ENCODE measurements at regions not wholly inside any gene's neighbourhood (a gene's known extent, or its start where the extent isn't known, plus 50 kb on each side); places are given as distances from the start of the nearest gene placed in this dataset.

GRCh38 chr9:2363138-2363745 lies 258.3 kb upstream of the VLDLR start:
- H3K36me3 ChIP-seq (ENCODE audit: control insufficient read depth, insufficient read depth, low read length): no peaks in the 10 kb centered on the region
- no peak overlapping the region for H2AK5ac ChIP-seq (ENCODE audit: low read depth, low read length)
- no peak overlapping the region for H3K4me3 ChIP-seq (ENCODE audit: insufficient read depth, low read depth, low read length)
- H3K4me1 ChIP-seq (ENCODE audit: control insufficient read depth, insufficient read depth, low read length): no peaks in the 10 kb centered on the region
- ChIA-PET POLR2A (ENCODE audit: unreplicated experiment) (no interaction called here), CTCF (no interaction called here)
- H3K4me2 ChIP-seq (ENCODE audit: low read depth, low read length): no peak overlapping the region
- WGBS, 2 experiments (ENCODE audit: extremely low coverage in 2 of 2, insufficient read length in 1 of 2): 100% methylated on average over 1 of the region's 6 CpGs; no CpG with 5 or more reads in 1 of the 2 experiments
- no TSS peak for BruUV-seq (replicated peaks)
- dilution Hi-C loops (cut with HindIII; ENCODE audit: low sequenced_read_pairs, unreplicated experiment): no loop called here
- H4K8ac ChIP-seq (ENCODE audit: low read depth in 2 of 2, low read length in 2 of 2): no peak overlapping the region
- H3K9me1 ChIP-seq (ENCODE audit: insufficient read depth, low read length): no peaks in the 10 kb centered on the region
- ATAC-seq (ENCODE audit: low read depth) (no peak), DNase-seq (no peak)
- no peak overlapping the region for H2AK9ac ChIP-seq (replicated peaks; ENCODE audit: low read depth, low read length, poor library complexity)
- H2AFZ ChIP-seq (replicated peaks; ENCODE audit: low read length, poor library complexity): no peak overlapping the region
- H3K9me3 ChIP-seq (ENCODE audit: control insufficient read depth, insufficient read depth, low read length): no peaks in the 10 kb centered on the region
- in situ Hi-C loops (cut with MboI; ENCODE audit: low sequenced_read_pairs): no loop called here
- peaks cover 3% of the 10 kb centered on the region for H3K27me3 ChIP-seq (ENCODE audit: control insufficient read depth, insufficient read depth, low read length)
- no peak overlapping the region for H3K23ac ChIP-seq (ENCODE audit: low read depth, low read length)
- no peak overlapping the region for H3K9ac ChIP-seq (ENCODE audit: low read depth, low read length)
- intact Hi-C loops (cut with micrococcal nuclease): no loop called here
- no peak overlapping the region for H3K27ac ChIP-seq (ENCODE audit: insufficient read depth, low read length)
- no peak overlapping the region for H2BK120ac ChIP-seq (ENCODE audit: low read depth, low read length)
- H4K5ac ChIP-seq (ENCODE audit: low read depth, low read length): no peak overlapping the region
- no peak overlapping the region for H2BK15ac ChIP-seq (ENCODE audit: low read depth, low read length)
- H2BK20ac ChIP-seq (ENCODE audit: low read depth, low read length): no peak overlapping the region
- no peak overlapping the region for H4K91ac ChIP-seq (ENCODE audit: insufficient read depth, low read depth, low read length)
- no peak overlapping the region for H3K4ac ChIP-seq (ENCODE audit: low read depth, low read length)
- no peaks in the 10 kb centered on the region for H4K20me1 ChIP-seq (ENCODE audit: insufficient read depth, low read length)
- TF ChIP-seq POLR2A (IDR thresholded peaks at IDR 0.05; ENCODE audit: low read depth, low read length): no peak
- TF ChIP-seq CEBPB (IDR thresholded peaks at IDR 0.05; ENCODE audit: low read depth, low read length): peak; percentile 58
- no peak overlapping the region for H3K18ac ChIP-seq (ENCODE audit: low read depth, low read length)
- no peak overlapping the region for H3K56ac ChIP-seq (ENCODE audit: extremely low read depth, insufficient read depth, low read length)
- H2BK5ac ChIP-seq (ENCODE audit: low read depth, low read length, poor library complexity, severe bottlenecking): no peak overlapping the region
- H3K14ac ChIP-seq (replicated peaks; ENCODE audit: low read depth, low read length): no peak overlapping the region
- H3K79me1 ChIP-seq (ENCODE audit: low read depth in 1 of 2, low read length in 2 of 2): no peaks in the 10 kb centered on the region

All from IMR-90 (cell line).